Transverse colon (tissue), 4 donors: ENCODE measurements at regions not wholly inside any gene's neighbourhood (a gene's known extent, or its start where the extent isn't known, plus 50 kb on each side); places are given as distances from the start of the nearest gene placed in this dataset.

Source experiments
- CTCF ChIP-seq, 5 experiments: fragments of 200-600 bp in 3 of 5; fragments of 450-650 bp in 2 of 5; sonication (generic) in 3 of 5; IDR thresholded peaks; 1 replicate in 2 of 5; 2 replicates in 3 of 5; pipeline ENCODE4 v1.5.1; 2016 to 2017; ENCODE audit warnings: antibody characterized with exemption in 5 of 5, inconsistent platforms in 3 of 5, mild to moderate bottlenecking in 2 of 5, moderate library complexity in 1 of 5
- EP300 ChIP-seq: sonication (generic); formaldehyde crosslinking; IDR thresholded peaks from one replicate; pipeline ENCODE4 v1.6.1; 2017; ENCODE audit warnings: antibody characterized with exemption, low read depth
- POLR2A ChIP-seq: fragments of 450-650 bp; IDR thresholded peaks from one replicate; pipeline ENCODE4 v1.6.1; 2016; ENCODE audit warnings: antibody characterized with exemption, mild to moderate bottlenecking, moderate library complexity
- POLR2AphosphoS5 ChIP-seq, 3 donors: sonication (generic); formaldehyde crosslinking; IDR thresholded peaks; one replicate each; pipeline ENCODE4 v1.6.1; 2016; ENCODE audit warnings: antibody characterized with exemption in 3 of 3

DNA sequence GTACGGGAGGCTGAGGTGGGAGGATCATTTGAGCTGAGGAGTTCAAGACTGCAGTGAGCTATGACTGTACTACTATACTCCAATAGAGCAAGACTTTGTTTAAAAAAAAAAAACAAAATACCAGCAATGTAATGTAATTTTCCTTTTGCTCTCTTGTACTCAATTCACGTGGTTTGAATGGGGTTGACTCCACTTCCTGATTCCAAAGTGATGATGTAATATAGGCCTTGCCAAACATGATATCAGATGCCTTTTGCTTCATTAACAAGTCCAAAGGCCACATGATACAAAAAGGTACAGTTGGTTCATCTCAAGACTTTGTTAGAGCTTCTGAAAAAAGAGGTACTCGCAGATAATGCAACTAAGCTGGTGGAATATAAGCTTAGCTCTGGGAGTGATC, 321.8 kb downstream of the ZEB2 start:
- no peak for TF ChIP-seq CTCF (IDR thresholded peaks at IDR 0.05)
- no peak for TF ChIP-seq POLR2A
- TF ChIP-seq EP300, result no peak
- no peak for TF ChIP-seq POLR2AphosphoS5 (IDR thresholded peaks at IDR 0.05)
